GM21390 (cell line): ENCODE measurements at regions not wholly inside any gene's neighbourhood (a gene's known extent, or its start where the extent isn't known, plus 50 kb on each side); places are given as distances from the start of the nearest gene placed in this dataset.

Experiments
- ATAC-seq: cut with Tn5 transposase; IDR thresholded peaks from one replicate; pipeline ENCODE4 v1.9.1; 2021; ENCODE audit not compliant: unreplicated experiment

GRCh38 chr20:43804781-43805180 is 78.0 kb upstream of the GTSF1L start:
- no peak for ATAC-seq

GRCh38 chr20:43803276-43803675 is 76.5 kb upstream of the GTSF1L start:
- no peak for ATAC-seq

- no peak for ATAC-seq
Observed at GRCh38 chr20:43800186-43800585, 73.4 kb upstream of the GTSF1L start.

GRCh38 chr20:43799741-43800140 is 72.9 kb upstream of the GTSF1L start:
- no peak for ATAC-seq

GRCh38 chr20:43799150-43799711 is 72.4 kb upstream of the GTSF1L start:
- no peak for ATAC-seq

GRCh38 chr20:43798291-43799149 is 71.7 kb upstream of the GTSF1L start:
- no peak for ATAC-seq

GRCh38 chr20:43794326-43794725 is 67.5 kb upstream of the GTSF1L start:
- ATAC-seq: no peak

GRCh38 chr20:43789593-43789992 is 62.8 kb upstream of the GTSF1L start:
- ATAC-seq: peak; percentile 45

- ATAC-seq: no peak
Observed at GRCh38 chr20:43787937-43788336, 61.1 kb upstream of the GTSF1L start.

- ATAC-seq: no peak
Observed at GRCh38 chr20:43786885-43787284, 60.1 kb upstream of the GTSF1L start.

- ATAC-seq: no peak
Observed at GRCh38 chr20:43781215-43781614, 54.4 kb upstream of the GTSF1L start.

GRCh38 chr20:43778375-43778774 is 51.6 kb upstream of the GTSF1L start:
- no peak for ATAC-seq

- ATAC-seq: no peak
Observed at GRCh38 chr20:43776691-43777090, 49.9 kb upstream of the GTSF1L start.
